Non-pigmented ciliary epithelial cell (primary cell): ENCODE measurements at regions not wholly inside any gene's neighbourhood (a gene's known extent, or its start where the extent isn't known, plus 50 kb on each side); places are given as distances from the start of the nearest gene placed in this dataset.

Source experiments
- DNase-seq: peaks from one replicate; pipeline ENCODE4 v3.0.0-alpha.2; 2010; ENCODE audit warnings: low read depth

DNA sequence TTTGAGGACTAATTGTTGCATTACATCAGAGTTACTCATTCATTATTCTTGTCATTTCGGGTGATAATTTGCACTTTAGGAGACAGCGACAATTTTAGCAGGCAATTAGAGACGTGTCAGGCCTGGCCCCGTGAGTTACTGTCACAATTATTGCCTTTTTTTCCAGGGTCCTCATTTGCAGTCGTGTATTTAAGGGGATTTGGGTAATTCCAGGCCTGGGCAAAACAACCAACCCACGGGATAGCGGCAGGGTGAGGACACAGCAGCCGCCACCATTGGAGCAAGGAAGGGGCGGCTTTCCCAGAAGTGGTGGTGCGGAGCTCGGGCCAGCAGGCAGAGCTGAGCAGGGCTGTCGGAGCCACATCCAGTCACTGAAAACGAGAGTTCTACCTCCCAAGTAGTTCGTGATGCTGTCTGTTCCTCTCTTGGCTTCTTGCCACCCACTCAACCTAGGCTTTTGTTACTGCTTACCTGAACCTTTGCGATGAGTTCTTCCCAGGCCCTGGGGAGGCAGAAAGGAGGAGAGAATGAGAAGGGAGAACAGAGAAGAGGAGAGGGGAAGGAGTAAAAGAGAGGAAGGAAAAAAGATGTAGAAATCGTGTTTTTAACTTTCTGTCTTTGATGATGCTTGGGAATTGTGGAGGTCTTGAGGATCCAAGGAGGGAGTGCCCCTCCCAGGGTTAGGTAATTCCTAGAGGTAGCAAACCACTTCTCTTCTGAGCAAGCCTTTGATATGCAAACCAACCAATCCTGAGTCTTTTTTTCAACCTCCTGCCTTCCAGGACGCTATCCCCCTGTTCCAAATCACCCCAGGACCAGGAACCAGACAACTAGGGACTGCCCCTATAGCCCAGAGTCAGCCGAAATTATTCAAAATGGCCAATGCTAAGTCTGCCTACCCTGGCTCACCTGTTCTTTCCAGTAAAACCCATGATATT, 236.1 kb downstream of the MIAT start:
- DNase-seq = no peak

DNA sequence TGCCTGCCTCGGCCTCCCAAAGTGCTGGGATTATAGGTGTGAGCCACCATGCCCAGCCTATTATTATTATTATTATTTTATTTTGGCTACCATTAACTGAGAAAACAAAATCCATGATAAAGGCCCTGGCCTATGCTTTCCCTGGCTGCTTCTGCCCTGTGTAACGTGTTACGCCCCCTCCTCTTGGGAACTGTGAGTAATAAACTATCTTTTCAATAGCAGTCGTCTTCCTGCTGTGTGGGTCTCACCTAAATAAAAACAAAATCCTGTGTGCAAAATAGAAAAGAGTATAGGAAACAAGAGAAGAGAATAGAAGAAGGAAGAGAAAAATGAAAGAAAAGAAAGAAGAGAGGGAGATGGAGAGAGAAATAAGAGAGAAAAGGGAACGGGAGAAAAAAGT, 237.0 kb downstream of the MIAT start:
- DNase-seq = no peak

DNA sequence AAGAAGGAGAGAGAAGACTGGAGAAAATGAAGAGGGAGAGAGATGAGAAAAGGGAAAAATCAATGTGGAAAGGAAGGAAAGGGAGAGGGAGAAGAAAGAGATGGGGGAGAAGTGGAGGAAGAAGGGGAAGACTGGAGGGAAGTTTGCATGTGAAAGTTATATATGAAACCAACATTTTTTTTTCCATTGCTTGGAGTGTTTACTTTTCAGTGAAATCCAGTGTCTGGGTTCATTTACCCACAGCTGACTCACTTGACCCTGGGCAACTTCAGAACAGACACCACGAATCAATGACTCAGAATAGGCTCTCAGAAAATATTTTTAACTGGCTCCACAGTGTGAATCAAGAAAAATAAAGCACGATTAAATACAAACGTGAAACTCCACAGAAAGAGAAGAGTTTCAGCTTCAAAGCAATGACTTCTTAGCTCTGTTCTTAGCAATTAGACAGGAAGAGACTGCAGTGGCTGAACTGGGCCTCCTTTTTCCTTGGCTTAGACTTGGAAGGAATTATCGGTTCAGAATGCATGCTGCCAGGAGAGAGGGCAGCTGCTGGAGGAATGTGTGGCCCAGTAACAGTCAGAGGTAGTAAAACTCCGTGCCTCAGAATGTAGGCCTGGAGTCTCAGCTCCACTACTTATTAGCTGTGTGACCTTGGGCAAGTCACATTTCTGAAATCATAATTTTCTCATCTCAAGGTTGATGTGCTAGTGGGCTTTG, 237.5 kb downstream of the MIAT start:
- DNase-seq = peak; percentile 85

DNA sequence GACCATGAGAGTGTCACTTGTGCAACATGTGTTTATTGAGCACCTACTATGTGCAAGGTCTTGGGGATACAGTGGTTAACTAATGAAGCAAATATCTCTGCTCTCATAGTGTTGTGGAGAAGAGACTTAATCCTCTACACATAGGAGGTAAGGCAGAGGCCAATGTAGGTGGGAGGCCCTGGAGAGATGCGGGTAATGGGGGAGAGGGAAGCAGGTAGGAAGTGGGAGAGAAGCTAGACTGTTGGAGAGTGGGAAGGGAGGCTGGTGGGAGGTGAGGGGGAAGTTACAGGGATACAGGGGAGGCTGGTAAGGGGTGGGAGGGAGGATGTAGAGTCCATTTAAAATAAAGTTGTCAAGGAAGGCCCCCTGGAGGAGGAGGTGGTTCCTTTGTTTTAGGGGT, 240.0 kb downstream of the MIAT start:
- no peak for DNase-seq

DNA sequence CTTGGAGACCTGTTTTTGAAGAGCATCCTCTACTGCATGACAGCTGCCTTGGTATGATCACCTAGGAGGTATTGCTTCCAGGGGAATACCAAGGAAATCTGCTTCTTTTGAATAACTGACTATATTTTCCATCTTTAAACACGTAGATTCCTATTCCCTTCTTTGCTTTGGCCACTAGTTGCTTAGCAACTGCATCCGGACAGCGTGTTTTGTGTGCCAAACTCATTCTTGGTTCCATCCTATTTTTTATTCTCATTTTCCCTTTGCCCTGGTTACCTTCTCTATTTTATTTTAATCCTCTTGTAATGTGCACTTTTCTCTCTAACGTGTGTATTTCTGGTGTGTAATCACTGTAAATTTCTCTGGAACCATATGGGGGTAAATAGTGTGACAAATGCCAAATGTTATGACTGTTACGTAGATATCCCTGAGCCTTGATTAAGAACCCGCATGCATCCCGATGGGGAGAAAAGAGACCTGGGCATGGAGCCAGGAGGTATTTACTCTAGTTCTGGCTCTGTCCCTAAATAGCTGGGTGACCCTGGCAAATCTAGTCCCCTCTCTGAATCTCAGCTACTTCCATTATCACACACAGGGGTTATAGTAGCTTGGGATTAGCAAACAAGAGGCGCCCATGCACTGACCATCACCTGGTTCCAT, 241.7 kb downstream of the MIAT start:
- no peak for DNase-seq

DNA sequence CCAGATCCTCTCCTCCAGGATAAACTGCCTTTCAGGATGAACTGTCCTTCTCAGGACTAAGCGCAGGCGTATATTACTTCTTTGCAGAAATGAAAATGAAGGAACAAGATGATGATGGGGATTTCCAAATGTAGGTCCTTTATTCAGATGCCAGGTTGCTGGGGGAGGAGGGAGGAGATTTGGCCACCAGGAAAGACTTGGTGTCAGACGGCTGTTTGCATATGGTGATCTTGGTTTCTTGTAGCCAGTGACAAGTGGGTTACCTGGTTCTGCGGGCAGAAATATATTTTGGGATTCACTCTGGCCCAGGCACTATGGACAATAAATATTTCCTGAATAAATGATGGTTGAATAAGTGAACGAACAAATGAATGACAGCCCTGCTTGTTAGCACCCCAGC, 243.4 kb downstream of the MIAT start:
- DNase-seq = no peak

DNA sequence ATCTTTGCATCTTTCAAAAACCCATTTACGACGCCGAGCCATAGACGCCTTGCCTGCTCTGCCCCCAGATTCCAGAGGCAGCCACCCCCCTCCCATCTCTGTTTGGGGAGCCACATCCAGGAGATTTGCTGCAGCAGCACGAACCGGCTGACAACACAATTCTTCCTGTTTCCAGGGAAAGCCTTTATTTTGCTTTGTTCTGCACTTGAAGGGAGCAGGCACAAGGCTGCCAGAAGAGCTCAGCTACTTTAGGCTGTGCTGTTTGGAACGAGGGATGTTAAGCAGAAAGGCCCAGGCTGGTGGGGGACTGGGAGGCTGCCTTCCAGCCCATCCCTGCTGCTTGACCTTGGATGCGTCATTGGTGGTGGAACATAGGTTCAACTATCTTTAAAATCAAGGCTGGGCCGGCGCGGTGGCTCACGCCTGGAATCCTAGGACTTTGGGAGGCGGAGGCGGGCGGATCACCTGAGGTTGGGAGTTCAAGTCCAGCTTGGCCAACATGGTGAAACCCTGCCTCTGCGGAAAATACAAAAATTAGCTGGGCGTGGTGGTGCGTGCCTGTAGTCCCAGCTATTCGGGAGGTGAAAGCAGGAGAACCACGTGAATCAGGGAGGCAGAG, 243.9 kb downstream of the MIAT start:
- DNase-seq = no peak

DNA sequence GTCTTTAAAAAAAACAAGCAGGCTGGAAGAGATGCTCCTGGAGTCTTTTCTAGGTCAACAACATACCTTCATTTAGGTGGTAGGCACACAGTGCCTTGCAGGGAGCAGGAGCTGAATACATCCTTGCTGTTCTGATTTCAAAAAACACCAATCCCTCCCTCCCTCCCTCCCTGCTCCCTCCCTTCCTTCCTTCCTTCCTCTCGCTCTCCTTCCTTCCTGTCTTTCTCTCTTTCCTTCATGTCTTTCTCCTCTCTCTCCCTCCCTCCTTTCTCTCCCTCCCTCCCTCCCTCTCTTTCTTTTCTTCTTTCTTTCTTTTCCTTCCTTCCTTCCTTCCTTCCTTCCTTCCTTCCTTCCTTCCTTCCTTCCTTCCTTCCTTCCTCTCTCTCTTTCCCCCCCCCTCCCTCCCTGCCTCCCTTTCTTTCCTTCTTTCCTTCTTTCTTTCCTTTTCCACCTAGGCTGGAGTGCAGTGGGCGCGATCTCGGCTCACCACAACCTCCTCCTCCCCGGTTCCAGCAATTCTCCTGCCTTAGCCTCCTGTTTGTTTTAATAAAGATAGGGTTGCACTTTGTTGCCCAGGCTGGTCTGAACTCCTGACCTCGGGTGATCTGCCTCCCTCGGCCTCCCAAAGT, 245.1 kb downstream of the MIAT start:
- no peak for DNase-seq

DNA sequence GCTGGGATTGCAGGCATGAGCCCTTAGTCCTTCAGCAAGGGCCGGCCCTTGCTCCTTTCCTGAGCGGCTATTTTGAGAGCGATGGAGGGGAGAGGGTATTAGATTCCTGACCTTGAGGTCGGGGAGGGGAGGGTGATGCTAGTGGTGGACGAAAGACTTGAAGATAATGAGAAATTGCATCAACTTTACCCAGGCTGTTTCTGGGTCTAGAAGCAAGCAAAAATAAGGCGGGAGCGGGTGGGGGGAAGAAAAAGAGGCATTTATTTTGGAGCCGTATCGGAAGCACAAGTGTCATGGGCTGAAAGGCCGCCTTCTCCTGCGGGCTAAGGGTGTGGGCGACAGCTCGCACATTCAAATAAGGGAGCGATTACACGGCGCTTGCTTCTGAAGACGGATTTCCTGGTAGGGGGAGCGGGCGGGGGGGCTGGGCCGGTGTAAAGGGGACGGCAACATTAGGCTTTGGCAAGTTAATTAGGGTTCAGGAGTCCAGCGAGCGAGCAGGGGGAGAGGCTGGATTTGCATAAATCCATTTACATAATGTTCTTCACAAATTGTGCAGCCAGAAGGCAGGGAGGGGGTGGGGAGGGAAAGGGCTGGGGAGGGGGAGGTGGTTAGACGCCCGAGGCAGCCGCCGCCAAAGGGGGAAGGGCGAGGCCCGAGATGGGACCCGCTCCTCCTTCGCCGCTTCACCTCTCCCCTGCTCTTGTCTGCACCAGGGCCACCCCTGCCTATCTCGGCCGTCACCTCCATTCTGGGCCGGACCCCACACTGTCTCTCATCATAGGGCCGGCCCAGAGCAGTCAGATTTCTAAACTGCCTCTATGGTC, 245.9 kb downstream of the MIAT start:
- no peak for DNase-seq

DNA sequence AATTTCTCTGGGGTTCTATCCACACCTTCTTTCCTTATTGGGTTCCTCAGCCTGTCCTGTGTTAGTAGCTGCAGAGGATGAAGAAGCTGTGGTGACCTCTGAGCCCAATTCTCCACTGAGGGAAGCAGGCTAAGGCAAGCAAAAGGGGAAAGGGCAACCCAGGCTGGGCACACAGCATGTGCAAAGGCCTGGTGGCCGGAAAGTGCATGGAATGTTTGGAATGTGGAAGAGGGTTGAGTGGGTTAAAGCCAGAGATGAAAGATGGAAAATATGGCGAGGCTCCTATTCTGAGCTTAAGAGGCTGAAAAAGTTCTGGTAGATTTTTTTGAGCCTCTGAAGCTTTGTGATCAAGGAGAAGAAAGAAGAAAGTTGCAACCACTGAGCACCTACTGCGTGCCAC, 247.1 kb downstream of the MIAT start:
- no peak for DNase-seq

DNA sequence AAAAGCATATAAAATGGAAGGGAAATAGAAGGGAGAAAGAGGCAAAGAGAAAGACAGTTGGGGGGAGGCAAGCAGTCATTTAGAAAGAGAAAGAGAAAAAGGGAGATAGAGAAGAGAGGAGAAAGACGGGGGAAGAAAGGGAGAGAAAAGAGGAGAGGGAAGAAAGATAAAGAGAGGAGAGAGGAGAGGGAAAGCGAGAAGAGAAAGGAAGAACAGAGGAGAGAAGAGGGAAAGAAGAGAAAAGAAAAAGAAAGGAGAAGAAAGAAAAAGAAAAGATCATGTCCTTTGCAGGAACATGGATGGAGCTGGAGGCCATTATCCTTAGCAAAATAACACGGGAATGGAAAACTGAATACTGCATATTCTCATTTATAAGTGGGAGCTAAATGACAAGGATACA, 247.7 kb downstream of the MIAT start:
- no peak for DNase-seq

DNA sequence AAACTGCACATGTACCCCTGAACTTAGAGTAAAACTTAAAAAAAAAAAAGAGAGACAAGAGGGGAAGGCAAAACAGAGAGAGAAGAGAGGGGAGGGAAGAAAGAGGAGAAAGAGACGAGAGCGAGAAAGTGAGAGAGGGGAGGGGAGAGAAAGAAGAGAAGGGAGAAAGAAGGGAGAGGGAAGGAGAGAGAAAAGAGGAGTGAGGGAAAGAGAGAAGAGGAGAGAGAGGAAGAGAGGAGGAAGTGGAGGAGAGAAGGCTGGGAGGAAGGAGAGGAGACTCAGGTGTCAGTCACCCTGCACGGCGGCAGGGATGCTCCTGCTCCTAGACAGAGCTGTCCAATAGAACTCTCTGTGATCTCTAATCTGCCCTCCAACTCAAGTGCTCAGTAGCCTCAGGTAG, 248.3 kb downstream of the MIAT start:
- no peak for DNase-seq

DNA sequence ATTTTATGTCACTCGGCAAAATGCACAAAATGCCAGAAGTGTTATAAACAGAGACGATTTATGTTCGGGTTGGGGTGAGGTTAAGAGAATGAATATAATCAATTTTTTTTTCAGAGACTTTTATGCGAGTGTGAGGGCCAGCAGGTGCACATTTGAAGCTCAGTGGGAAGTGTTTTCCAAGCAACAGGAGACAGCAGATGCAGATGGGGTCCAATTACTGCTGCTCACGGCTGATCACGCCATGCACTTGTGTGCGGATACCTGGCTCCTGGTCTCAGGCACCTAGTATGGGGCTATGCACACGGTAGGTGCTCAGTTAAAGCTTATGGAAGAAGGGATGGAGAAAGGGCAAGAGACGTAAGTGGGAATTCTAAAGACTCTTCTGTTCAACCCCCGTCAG, 249.1 kb downstream of the MIAT start:
- no peak for DNase-seq

DNA sequence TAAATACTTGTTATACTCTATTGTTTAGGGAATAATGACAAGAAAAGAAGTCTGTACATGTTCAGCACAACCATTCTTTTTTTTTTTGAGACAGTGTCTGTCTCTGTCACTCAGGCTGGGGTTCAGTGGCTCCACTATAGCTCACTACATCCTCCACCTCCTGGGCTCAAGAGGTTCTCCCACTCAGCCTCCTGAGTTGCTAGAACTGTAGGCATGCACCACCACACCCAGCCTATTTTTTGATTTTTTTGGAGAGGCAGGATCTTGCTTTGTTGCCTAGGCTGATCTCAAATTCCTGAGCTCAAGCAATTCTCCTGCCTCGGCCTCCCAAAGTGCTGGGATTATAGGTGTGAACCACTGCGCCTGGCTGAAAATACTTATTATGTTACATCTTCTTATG, 250.0 kb downstream of the MIAT start:
- no peak for DNase-seq

DNA sequence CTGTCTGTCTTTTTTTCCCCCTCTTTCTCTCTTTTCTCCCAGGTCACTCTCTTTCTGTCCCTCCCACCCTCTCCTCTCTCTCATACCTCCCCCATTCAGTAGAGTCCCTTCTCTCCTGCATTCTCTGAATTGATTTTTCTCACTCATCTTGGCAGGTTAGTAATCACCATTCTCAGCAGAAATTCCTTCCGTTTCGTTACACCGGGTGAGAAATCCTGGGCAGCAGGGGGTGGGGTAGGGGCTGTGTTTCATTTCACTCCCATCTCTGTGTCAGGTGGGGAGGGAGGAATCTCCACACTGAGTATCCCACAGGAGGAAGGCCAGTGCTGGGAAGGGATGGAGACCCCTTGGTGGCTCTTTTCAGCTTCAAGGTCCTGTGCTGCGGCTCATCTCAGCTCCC, 253.5 kb downstream of the MIAT start:
- no peak for DNase-seq

DNA sequence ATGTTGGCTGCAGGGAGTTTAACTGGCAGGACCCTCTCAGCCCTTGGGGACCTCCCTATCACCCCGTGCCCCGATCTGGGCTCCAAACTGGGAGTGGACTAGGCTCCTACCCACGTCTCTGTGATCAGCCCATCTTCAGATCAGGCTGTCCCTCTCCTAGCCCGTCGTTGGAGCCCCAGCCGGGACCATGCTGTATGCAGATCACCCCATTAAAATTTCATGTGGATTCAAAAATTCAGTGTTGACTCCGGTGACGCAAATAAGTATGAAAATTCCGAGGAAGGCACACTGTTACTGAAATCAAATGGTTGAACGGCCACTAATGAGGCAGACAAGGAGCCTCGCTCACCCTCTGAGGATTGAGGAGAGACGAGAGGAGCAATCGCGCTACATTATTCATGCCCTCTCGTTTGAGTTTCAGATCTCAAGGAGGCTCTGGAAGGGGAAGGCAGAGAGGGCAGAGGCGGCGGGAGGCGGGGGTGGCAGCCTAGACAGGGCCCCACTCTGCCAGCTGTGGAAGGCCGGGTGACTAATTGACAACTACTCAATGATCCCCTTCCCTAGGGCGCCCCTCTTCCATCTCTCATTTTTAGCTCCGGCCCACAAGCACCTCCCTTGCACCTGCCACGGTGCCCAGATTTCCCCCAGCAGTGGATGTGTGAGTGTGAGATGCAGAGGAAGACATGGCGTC, 255.4 kb downstream of the MIAT start:
- DNase-seq = no peak

DNA sequence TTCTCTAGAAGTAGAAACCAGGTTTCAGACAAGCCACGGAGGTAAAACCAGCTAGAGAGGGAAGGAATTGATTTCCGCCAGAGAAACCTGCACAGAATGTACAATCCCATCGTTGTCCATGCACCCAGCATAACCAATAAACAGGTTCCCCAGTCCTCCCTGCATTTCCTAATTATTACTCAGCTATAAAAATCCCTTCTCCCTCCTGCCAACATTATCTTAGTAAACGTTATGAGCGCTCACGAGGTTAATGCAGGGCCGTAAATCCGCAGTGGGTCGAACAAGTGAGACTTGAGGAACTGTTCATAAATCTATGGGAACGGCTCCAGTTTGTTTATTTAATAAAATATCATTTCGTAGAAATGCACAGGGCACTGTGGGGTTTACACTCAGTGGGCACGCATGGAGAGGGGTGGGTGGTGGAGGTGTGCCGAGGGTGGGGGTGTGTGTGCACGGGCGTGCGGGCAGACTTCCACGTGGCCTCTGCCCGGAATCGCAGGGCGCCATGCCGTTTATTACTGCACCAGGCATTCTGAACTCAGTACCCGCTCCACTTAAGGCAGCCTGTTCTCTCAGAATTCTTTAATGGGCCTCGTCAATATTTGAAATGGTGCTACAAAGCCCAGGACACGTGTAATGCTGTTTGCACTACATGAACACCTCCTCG, 257.3 kb downstream of the MIAT start:
- DNase-seq = no peak

DNA sequence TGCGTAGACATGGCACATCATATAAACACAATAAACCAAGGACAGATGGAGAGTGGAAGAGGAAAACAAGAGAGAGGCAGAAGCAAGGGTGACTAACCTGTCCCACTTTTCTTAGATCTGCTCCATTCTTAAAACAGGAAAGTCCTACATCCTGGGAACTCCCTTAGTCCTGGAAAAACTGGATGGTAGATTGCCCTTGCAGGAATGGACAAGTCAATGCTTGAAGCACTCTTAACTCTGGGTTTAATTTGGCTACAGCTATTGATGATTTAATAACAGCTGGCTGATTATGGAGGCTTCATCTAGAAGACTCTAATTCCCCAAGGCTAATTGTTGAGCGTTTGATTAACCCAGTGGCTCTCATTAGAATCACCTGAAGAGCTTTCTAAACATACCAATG, 258.8 kb downstream of the MIAT start:
- DNase-seq = no peak

DNA sequence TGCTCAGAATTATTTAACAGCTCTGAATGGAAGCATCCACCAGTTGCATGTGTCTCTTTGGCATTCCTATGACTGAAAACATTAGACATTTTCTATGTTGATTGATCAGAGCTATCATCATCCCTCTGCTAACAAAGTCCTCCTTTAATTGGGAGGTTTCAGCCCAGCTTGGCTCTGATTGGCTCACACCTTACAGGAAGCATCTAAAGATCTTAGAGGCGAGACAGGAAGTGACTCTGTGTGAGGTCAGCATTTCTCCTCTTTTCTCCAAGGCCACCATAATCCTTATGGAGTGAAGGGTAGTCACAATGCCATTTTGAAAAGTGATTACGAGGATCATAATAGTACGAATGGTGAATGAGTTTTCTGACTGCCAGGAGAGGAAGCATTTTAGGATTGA, 260.8 kb downstream of the MIAT start:
- DNase-seq = no peak

DNA sequence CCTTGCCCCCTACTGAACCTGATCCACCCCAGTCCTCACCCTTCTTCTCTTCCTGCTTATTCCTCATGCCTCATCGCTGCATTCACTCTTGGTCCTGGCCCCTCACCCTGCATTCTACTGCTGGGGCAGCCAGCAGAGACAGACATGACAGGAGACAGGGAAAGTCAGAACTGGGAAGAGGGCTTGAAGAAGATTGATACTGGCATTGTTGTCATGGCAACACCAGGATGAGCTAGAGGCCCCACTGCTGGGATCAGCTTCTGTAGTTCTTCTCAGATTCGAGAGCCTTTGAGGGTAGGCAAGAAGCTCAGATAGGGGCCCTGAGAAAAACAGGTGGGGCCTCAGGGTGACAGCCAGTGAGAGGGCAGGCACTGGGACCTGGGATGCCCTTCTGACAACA, 264.3 kb downstream of the MIAT start:
- DNase-seq = no peak
